IMR-90 (cell line): ENCODE measurements at regions not wholly inside any gene's neighbourhood (a gene's known extent, or its start where the extent isn't known, plus 50 kb on each side); places are given as distances from the start of the nearest gene placed in this dataset.

Source experiments
- CEBPB ChIP-seq: IDR thresholded peaks from 2 replicates; pipeline ENCODE4 v1.6.1; 2012; ENCODE audit warnings: low read depth, low read length, improper control_type of control experiment
- CHD1 ChIP-seq: IDR thresholded peaks from 2 replicates; pipeline ENCODE4 v1.6.1; 2012; ENCODE audit warnings: low read depth, low read length, improper control_type of control experiment
- MAZ ChIP-seq: IDR thresholded peaks from 2 replicates; pipeline ENCODE4 v1.6.1; 2012; ENCODE audit warnings: low read depth, mild to moderate bottlenecking, low read length, improper control_type of control experiment, moderate library complexity, borderline replicate concordance
- MXI1 ChIP-seq: IDR thresholded peaks from 2 replicates; pipeline ENCODE4 v1.6.1; 2012; ENCODE audit warnings: low read depth, mild to moderate bottlenecking, low read length, moderate library complexity, borderline replicate concordance
- POLR2A ChIP-seq: IDR thresholded peaks from 2 replicates; pipeline ENCODE4 v1.6.1; 2012; ENCODE audit warnings: mild to moderate bottlenecking, low read depth, low read length
- RCOR1 ChIP-seq: IDR thresholded peaks from 2 replicates; pipeline ENCODE4 v1.6.1; 2012; ENCODE audit warnings: mild to moderate bottlenecking, low read length, improper control_type of control experiment; ENCODE audit not compliant: insufficient replicate concordance
- SMC3 ChIP-seq: fragments of 150-350 bp; IDR thresholded peaks from 2 replicates; pipeline ENCODE4 v1.6.1; 2016; ENCODE audit warnings: low read depth, mild to moderate bottlenecking, antibody characterized with exemption, low read length, moderate library complexity
- TF ChIP-seq, protein P1 (sequence below): conservative IDR thresholded peaks from 2 replicates; pipeline ENCODE4 v1.5.1; 2012; ENCODE audit warnings: mild to moderate bottlenecking, low read depth, low read length, improper control_type of control experiment

GRCh38 chr11:23767576-23767975, 729.3 kb upstream of the LUZP2 start:
- TF ChIP-seq POLR2A = no peak
- TF ChIP-seq, protein P1, sequence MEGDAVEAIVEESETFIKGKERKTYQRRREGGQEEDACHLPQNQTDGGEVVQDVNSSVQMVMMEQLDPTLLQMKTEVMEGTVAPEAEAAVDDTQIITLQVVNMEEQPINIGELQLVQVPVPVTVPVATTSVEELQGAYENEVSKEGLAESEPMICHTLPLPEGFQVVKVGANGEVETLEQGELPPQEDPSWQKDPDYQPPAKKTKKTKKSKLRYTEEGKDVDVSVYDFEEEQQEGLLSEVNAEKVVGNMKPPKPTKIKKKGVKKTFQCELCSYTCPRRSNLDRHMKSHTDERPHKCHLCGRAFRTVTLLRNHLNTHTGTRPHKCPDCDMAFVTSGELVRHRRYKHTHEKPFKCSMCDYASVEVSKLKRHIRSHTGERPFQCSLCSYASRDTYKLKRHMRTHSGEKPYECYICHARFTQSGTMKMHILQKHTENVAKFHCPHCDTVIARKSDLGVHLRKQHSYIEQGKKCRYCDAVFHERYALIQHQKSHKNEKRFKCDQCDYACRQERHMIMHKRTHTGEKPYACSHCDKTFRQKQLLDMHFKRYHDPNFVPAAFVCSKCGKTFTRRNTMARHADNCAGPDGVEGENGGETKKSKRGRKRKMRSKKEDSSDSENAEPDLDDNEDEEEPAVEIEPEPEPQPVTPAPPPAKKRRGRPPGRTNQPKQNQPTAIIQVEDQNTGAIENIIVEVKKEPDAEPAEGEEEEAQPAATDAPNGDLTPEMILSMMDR = no peak
- TF ChIP-seq CEBPB = no peak
- TF ChIP-seq RCOR1 = no peak
- no peak for TF ChIP-seq CHD1
- no peak for TF ChIP-seq SMC3
- no peak for TF ChIP-seq MAZ
- no peak for TF ChIP-seq MXI1
